H9 (cell line): ENCODE measurements at regions not wholly inside any gene's neighbourhood (a gene's known extent, or its start where the extent isn't known, plus 50 kb on each side); places are given as distances from the start of the nearest gene placed in this dataset.

Experiments used
- DNase-seq: peaks from one replicate; pipeline ENCODE4 v3.0.0-alpha.2; 2017
- H2AFZ ChIP-seq: one replicate; pipeline ENCODE4 v1.6.1; 2013; ENCODE audit warnings: mild to moderate bottlenecking, low read length, control low read depth, moderate library complexity
- H2AK5ac ChIP-seq: 2 replicates; pipeline ENCODE4 v1.6.1; 2013; ENCODE audit warnings: low read length, control low read depth, mixed read lengths; ENCODE audit not compliant: insufficient read length
- H2BK120ac ChIP-seq: one replicate; pipeline ENCODE4 v1.6.1; 2013; ENCODE audit warnings: low read depth, mild to moderate bottlenecking, low read length, control low read depth, inconsistent platforms; ENCODE audit not compliant: poor library complexity, severe bottlenecking
- H2BK12ac ChIP-seq: 2 replicates; pipeline ENCODE4 v1.6.1; 2013; ENCODE audit warnings: low read length, control low read depth, mixed read lengths, low read depth; ENCODE audit not compliant: insufficient read length
- H2BK15ac ChIP-seq: 2 replicates; pipeline ENCODE4 v1.6.1; 2013; ENCODE audit warnings: low read depth, low read length, control low read depth
- H2BK20ac ChIP-seq: one replicate; pipeline ENCODE4 v1.6.1; 2013; ENCODE audit warnings: low read depth, mild to moderate bottlenecking, low read length, control low read depth, inconsistent platforms; ENCODE audit not compliant: poor library complexity, severe bottlenecking
- H2BK5ac ChIP-seq: 2 replicates; pipeline ENCODE4 v1.6.1; 2013; ENCODE audit warnings: low read length, control low read depth, mixed read lengths; ENCODE audit not compliant: insufficient read length
- H3K14ac ChIP-seq: 2 replicates; pipeline ENCODE4 v1.6.1; 2013; ENCODE audit warnings: low read length, control low read depth; ENCODE audit not compliant: insufficient read depth
- H3K18ac ChIP-seq: 2 replicates; pipeline ENCODE4 v1.6.1; 2013; ENCODE audit warnings: low read depth, mild to moderate bottlenecking, mixed read lengths, low read length, control low read depth; ENCODE audit not compliant: insufficient read length
- H3K23ac ChIP-seq: 2 replicates; pipeline ENCODE4 v1.6.1; 2013; ENCODE audit warnings: low read length, control low read depth, mixed read lengths, low read depth; ENCODE audit not compliant: insufficient read length
- H3K23me2 ChIP-seq: 2 replicates; pipeline ENCODE4 v1.6.1; 2013; ENCODE audit warnings: low read depth, mild to moderate bottlenecking, mixed read lengths, low read length, control low read depth; ENCODE audit not compliant: insufficient read length, poor library complexity, severe bottlenecking
- H3K27ac ChIP-seq: 2 replicates; pipeline ENCODE4 v1.5.1; 2013; ENCODE audit warnings: low read length, control low read depth, mixed read lengths, low read depth; ENCODE audit not compliant: insufficient read length
- H3K27me3 ChIP-seq: 2 replicates; pipeline ENCODE4 v1.6.1; 2013; ENCODE audit warnings: low read length, control low read depth, inconsistent platforms; ENCODE audit not compliant: insufficient read depth
- H3K4ac ChIP-seq: 2 replicates; pipeline ENCODE4 v1.6.1; 2013; ENCODE audit warnings: low read depth, mild to moderate bottlenecking, control low read depth, inconsistent platforms, low read length, moderate library complexity
- H3K4me1 ChIP-seq: 2 replicates; pipeline ENCODE4 v1.6.1; 2013; ENCODE audit warnings: low read length, control low read depth, inconsistent platforms; ENCODE audit not compliant: insufficient read depth
- H3K4me2 ChIP-seq: 2 replicates; pipeline ENCODE4 v1.6.1; 2013; ENCODE audit warnings: low read length, control low read depth, mixed read lengths; ENCODE audit not compliant: insufficient read length, insufficient read depth
- H3K56ac ChIP-seq: 2 replicates; pipeline ENCODE4 v1.6.1; 2013; ENCODE audit warnings: low read depth, mild to moderate bottlenecking, mixed read lengths, low read length, control low read depth; ENCODE audit not compliant: insufficient read length
- H3K79me1 ChIP-seq: 2 replicates; pipeline ENCODE4 v1.6.1; 2013; ENCODE audit warnings: low read depth, mild to moderate bottlenecking, moderate library complexity, low read length, control low read depth, inconsistent platforms; ENCODE audit not compliant: insufficient read depth, poor library complexity, severe bottlenecking
- H3K79me2 ChIP-seq: 2 replicates; pipeline ENCODE4 v1.6.1; 2013; ENCODE audit warnings: low read length, control low read depth, inconsistent platforms; ENCODE audit not compliant: insufficient read depth
- H3K9ac ChIP-seq: 2 replicates; pipeline ENCODE4 v1.6.1; 2013; ENCODE audit warnings: low read length, control low read depth, mixed read lengths; ENCODE audit not compliant: insufficient read length; ENCODE audit errors: extremely low read depth
- H3K9me3 ChIP-seq: one replicate; pipeline ENCODE4 v1.6.1; 2013; ENCODE audit warnings: low read depth, low read length, inconsistent platforms; ENCODE audit not compliant: control insufficient read depth
- H3T11ph ChIP-seq: one replicate; pipeline ENCODE4 v1.6.1; 2013; ENCODE audit warnings: mild to moderate bottlenecking, low read length, control low read depth, inconsistent platforms
- H4K20me1 ChIP-seq: one replicate; pipeline ENCODE4 v1.6.1; 2013; ENCODE audit not compliant: control insufficient read depth, insufficient read length, insufficient read depth
- H4K5ac ChIP-seq: 2 replicates; pipeline ENCODE4 v1.6.1; 2013; ENCODE audit warnings: low read depth, mild to moderate bottlenecking, mixed read lengths, low read length, control low read depth; ENCODE audit not compliant: insufficient read length
- H4K8ac ChIP-seq: replicated peaks from 2 replicates; pipeline ENCODE4 v1.6.1; 2013; ENCODE audit warnings: low read length, control low read depth, mixed read lengths, low read depth; ENCODE audit not compliant: insufficient read length
- H4K91ac ChIP-seq: 2 replicates; pipeline ENCODE4 v1.6.1; 2013; ENCODE audit warnings: low read depth, mild to moderate bottlenecking, moderate library complexity, mixed read lengths, low read length, control low read depth; ENCODE audit not compliant: insufficient read length
- H3K27ac Mint-ChIP-seq, 3 experiments: 2 replicates in 2 of 3; 3 replicates in 1 of 3; pipeline ENCODE4 v1.8.0; 2020 to 2021; ENCODE audit warnings: mixed read lengths in 3 of 3, mild to moderate bottlenecking in 1 of 3, moderate library complexity in 1 of 3
- H3K27me3 Mint-ChIP-seq: 2 replicates; pipeline ENCODE4 v1.8.0; 2021; ENCODE audit warnings: low read depth, mild to moderate bottlenecking, moderate library complexity, mixed read lengths
- H3K36me3 Mint-ChIP-seq, 3 experiments: 2 replicates in 2 of 3; 3 replicates in 1 of 3; pipeline ENCODE4 v1.8.0; 2020 to 2021; ENCODE audit warnings: low read depth in 3 of 3, mixed read lengths in 3 of 3; ENCODE audit not compliant: insufficient read depth in 1 of 3
- H3K4me1 Mint-ChIP-seq, 2 experiments: 2 replicates each; pipeline ENCODE4 v1.8.0; 2020; ENCODE audit warnings: mixed read lengths in 2 of 2
- H3K4me3 Mint-ChIP-seq, 2 experiments: 2 replicates in 1 of 2; 3 replicates in 1 of 2; pipeline ENCODE4 v1.8.0; 2020 to 2021; ENCODE audit warnings: mild to moderate bottlenecking in 2 of 2, mixed read lengths in 2 of 2, moderate library complexity in 1 of 2
- H3K9me3 Mint-ChIP-seq, 2 experiments: 2 replicates in 1 of 2; 3 replicates in 1 of 2; pipeline ENCODE4 v1.8.0; 2020; ENCODE audit warnings: mild to moderate bottlenecking in 2 of 2, mixed read lengths in 2 of 2, moderate library complexity in 1 of 2
- WGBS: extraction: QIAGEN DNeasy Blood & Tissue Kit; methylation state at CpG from one replicate; pipeline ENCODE4 v1.1.7; 2013; ENCODE audit warnings: missing lambda C conversion rate, low lambda C conversion rate, mixed read lengths; ENCODE audit not compliant: insufficient read length; ENCODE audit errors: extremely low coverage; 5-methylcytosine and 5-hydroxymethylcytosine counted together
- TF ChIP-seq, protein P1 (sequence below): fragments of 200-600 bp; sonication (generic); conservative IDR thresholded peaks from 3 replicates; pipeline ENCODE4 v1.8.0; 2021; ENCODE audit warnings: antibody characterized with exemption, mild to moderate bottlenecking

DNA sequence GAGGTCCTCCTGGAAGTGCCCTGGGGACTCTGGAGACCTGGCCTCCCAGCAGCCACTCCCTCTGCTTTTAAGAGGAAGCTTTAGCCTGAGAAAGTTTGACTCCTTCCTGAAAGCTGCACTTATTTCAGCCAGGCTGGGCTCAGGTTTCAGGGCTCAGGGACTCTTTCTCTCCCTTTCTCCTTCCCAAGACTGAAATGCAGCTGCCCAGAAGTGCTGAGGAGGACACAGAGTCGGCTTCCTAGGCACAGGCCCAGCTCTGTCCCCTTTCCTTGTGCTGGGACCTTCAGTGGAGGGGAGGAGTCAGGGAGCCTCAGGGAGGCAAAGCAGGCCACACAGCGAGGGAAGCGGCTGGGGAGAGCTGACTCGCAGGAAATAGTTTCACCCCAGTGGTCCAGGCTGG, 137.3 kb downstream of the NAV1 start:
- Mint-ChIP-seq H3K27me3 (peaks cover 3% of the 10 kb centered on the region), H3K9me3 (peaks cover 1 to 3% of the 10 kb centered on the region in 2 experiments; a peak in 4 of 5 replicates), H3K4me1 (peaks cover 36 to 48% of the 10 kb centered on the region in 2 experiments), H3K27ac (peak overlapping the region; percentile 31 to 91 (median 84); a peak in 6 of 7 replicates), H3K36me3 (peaks cover 0 to 4% (median 1%) of the 10 kb centered on the region in 3 experiments; a peak in 3 of 7 replicates), H3K4me3 (no peak overlapping the region; a peak in 1 of 5 replicates)
- H3K14ac ChIP-seq = peak overlapping the region; percentile 88
- no CpG with 5 or more reads among the region's 4 CpGs for WGBS
- no peak overlapping the region for H2BK12ac ChIP-seq
- H3K79me2 ChIP-seq = no peaks in the 10 kb centered on the region
- H3K56ac ChIP-seq = no peak overlapping the region
- H3K27me3 ChIP-seq = no peaks in the 10 kb centered on the region
- H2BK120ac ChIP-seq = peak overlapping the region; percentile 39
- no peak overlapping the region for H2BK15ac ChIP-seq
- H3T11ph ChIP-seq = no peak overlapping the region
- H4K20me1 ChIP-seq = no peaks in the 10 kb centered on the region
- H3K9ac ChIP-seq = no peak overlapping the region
- no peak overlapping the region for H3K4ac ChIP-seq
- no peak overlapping the region for H4K5ac ChIP-seq
- no peak overlapping the region for H2BK5ac ChIP-seq
- no peak overlapping the region for H2AFZ ChIP-seq
- H3K4me2 ChIP-seq = no peak overlapping the region
- H4K91ac ChIP-seq = no peak overlapping the region
- peak overlapping the region; percentile 55 for H3K27ac ChIP-seq
- no peak overlapping the region for H2AK5ac ChIP-seq
- H3K9me3 ChIP-seq = no peaks in the 10 kb centered on the region
- peak overlapping the region; percentile 53 for H3K18ac ChIP-seq
- no peaks in the 10 kb centered on the region for H3K23me2 ChIP-seq
- TF ChIP-seq, protein P1, sequence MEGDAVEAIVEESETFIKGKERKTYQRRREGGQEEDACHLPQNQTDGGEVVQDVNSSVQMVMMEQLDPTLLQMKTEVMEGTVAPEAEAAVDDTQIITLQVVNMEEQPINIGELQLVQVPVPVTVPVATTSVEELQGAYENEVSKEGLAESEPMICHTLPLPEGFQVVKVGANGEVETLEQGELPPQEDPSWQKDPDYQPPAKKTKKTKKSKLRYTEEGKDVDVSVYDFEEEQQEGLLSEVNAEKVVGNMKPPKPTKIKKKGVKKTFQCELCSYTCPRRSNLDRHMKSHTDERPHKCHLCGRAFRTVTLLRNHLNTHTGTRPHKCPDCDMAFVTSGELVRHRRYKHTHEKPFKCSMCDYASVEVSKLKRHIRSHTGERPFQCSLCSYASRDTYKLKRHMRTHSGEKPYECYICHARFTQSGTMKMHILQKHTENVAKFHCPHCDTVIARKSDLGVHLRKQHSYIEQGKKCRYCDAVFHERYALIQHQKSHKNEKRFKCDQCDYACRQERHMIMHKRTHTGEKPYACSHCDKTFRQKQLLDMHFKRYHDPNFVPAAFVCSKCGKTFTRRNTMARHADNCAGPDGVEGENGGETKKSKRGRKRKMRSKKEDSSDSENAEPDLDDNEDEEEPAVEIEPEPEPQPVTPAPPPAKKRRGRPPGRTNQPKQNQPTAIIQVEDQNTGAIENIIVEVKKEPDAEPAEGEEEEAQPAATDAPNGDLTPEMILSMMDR = no peak
- no peak overlapping the region for H2BK20ac ChIP-seq
- DNase-seq = peak; percentile 59
- H4K8ac ChIP-seq = no peak overlapping the region
- H3K23ac ChIP-seq = no peak overlapping the region
- H3K79me1 ChIP-seq = no peaks in the 10 kb centered on the region
- peaks cover 15% of the 10 kb centered on the region; the same call in 1 of the 2 replicates for H3K4me1 ChIP-seq
